ENCODE measurements at regions not wholly inside any gene's neighbourhood (a gene's known extent, or its start where the extent isn't known, plus 50 kb on each side); places are given as distances from the start of the nearest gene placed in this dataset.

DNA sequence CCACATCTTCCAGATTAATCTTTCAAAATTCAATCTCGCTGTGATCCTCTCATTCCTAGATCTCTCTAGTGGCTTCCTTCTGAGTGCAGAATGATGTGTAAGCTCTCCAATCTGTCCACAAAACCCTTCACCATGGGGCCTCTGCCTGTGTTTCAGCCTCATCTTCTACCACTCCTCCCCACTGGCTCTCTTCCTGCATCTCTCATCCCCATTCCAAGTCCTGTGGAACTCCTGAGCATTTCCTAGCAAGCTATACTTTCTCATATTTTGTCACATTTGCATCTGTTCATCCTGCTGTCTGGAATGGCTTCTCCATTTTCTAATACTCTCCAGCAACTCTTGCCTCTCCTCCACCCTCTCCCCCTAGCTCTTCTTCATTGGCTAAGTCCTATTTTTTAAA lies 242.0 kb upstream of the DAAM1 start:
- Histone ChIP-seq H3K27me3 (replicated peaks in 1 of 7) (no peaks in the 10 kb centered on the region), H3K4me3 (no peak overlapping the region), H3K27ac (no peak overlapping the region), H3K4me1 (no peaks in the 10 kb centered on the region), H3K36me3 (no peaks in the 10 kb centered on the region), H3K9me3 (peaks cover 0 to 4% (median 0%) of the 10 kb centered on the region in 8 donors)
- TF ChIP-seq POLR2A (IDR thresholded peaks at IDR 0.05) = no peak
- no peak for TF ChIP-seq POLR2AphosphoS5 (IDR thresholded peaks at IDR 0.05)
- TF ChIP-seq, protein P1, sequence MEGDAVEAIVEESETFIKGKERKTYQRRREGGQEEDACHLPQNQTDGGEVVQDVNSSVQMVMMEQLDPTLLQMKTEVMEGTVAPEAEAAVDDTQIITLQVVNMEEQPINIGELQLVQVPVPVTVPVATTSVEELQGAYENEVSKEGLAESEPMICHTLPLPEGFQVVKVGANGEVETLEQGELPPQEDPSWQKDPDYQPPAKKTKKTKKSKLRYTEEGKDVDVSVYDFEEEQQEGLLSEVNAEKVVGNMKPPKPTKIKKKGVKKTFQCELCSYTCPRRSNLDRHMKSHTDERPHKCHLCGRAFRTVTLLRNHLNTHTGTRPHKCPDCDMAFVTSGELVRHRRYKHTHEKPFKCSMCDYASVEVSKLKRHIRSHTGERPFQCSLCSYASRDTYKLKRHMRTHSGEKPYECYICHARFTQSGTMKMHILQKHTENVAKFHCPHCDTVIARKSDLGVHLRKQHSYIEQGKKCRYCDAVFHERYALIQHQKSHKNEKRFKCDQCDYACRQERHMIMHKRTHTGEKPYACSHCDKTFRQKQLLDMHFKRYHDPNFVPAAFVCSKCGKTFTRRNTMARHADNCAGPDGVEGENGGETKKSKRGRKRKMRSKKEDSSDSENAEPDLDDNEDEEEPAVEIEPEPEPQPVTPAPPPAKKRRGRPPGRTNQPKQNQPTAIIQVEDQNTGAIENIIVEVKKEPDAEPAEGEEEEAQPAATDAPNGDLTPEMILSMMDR (IDR thresholded peaks at IDR 0.05 in 8 of 11, conservative IDR thresholded peaks at IDR 0.05 in 3 of 11) = no peak
- intact Hi-C loops (cut with DNase I; ENCODE audit: low total_unique reads) = no loop called here
- DNase-seq = no peak
- WGBS, 5 donors = 81 to 90% (median 82%) methylated on average over 1 of the region's 1 CpG

DNA sequence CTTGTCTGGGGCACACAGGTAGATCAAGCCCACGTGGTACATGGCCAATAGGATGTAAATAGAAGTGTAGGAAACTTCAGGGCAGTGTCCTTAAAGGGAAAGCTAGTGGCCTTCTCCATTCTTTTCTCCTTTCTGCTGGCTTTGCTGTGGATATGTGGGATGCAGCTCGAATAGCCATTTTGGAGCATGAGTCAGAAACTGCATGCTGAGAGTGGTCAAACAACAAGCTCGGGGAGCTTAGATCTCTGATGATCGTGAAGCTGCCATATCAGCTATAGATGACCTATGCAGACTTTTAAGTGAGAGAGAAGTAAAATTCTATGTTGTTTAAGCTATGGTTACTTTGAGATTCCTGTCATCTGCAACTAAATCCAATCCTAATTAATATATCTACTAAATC lies 241.3 kb upstream of the DAAM1 start:
- intact Hi-C loops (cut with DNase I; ENCODE audit: low total_unique reads) = no loop called here
- no peak for TF ChIP-seq POLR2AphosphoS5 (IDR thresholded peaks at IDR 0.05)
- TF ChIP-seq, protein P1 (IDR thresholded peaks at IDR 0.05 in 8 of 11, conservative IDR thresholded peaks at IDR 0.05 in 3 of 11) = no peak
- no peak for TF ChIP-seq POLR2A (IDR thresholded peaks at IDR 0.05)
- Histone ChIP-seq H3K9me3 (peaks cover 0 to 4% (median 0%) of the 10 kb centered on the region in 8 donors), H3K27me3 (replicated peaks in 1 of 7) (no peaks in the 10 kb centered on the region), H3K36me3 (no peaks in the 10 kb centered on the region), H3K27ac (no peak overlapping the region), H3K4me1 (no peaks in the 10 kb centered on the region), H3K4me3 (no peak overlapping the region)
- 67 to 81% (median 78%) methylated on average over 4 of the region's 4 CpGs for WGBS, 5 donors
- DNase-seq = no peak

DNA sequence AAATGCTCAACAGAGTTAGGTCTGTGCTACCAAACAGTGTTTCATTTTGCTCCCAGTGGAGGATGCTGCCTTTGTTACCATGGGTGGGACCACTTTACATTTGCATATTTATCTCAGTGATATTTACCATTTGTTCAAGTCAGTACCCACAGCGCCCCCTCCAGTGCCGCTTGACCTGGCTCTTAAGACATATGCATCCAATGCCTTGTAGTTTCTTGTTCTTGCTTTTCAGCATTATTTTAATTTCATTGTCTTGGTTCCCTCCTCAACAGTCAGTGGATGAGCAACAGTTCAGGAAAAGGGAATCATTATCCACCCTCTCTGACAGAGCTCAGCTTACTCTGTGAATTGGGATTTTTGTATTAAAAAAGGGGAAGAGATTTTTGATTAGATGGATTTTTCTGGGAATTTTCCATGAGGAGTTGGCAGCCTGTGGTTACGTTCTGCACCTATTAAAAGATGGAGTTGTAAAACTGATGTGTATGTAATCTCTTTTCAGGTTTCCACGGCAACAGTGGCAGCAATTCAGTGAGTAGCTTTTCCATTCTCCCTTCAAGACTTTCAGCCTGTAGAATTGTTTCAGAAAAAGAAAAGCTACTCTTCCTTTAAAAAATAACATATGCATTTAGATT lies 240.5 kb upstream of the DAAM1 start:
- Histone ChIP-seq H3K4me3 (no peak overlapping the region), H3K4me1 (no peaks in the 10 kb centered on the region), H3K36me3 (no peaks in the 10 kb centered on the region), H3K9me3 (peaks cover 0 to 4% (median 0%) of the 10 kb centered on the region in 8 donors), H3K27me3 (replicated peaks in 1 of 7) (no peaks in the 10 kb centered on the region), H3K27ac (no peak overlapping the region)
- TF ChIP-seq, protein P1 (IDR thresholded peaks at IDR 0.05 in 8 of 11, conservative IDR thresholded peaks at IDR 0.05 in 3 of 11) = no peak
- TF ChIP-seq POLR2AphosphoS5 (IDR thresholded peaks at IDR 0.05) (no peak), POLR2A (IDR thresholded peaks at IDR 0.05) (no peak)
- WGBS, 5 donors = 65 to 86% (median 81%) methylated on average over 4 of the region's 4 CpGs
- intact Hi-C loops (cut with DNase I; ENCODE audit: low total_unique reads) = no loop called here
- no peak for DNase-seq

DNA sequence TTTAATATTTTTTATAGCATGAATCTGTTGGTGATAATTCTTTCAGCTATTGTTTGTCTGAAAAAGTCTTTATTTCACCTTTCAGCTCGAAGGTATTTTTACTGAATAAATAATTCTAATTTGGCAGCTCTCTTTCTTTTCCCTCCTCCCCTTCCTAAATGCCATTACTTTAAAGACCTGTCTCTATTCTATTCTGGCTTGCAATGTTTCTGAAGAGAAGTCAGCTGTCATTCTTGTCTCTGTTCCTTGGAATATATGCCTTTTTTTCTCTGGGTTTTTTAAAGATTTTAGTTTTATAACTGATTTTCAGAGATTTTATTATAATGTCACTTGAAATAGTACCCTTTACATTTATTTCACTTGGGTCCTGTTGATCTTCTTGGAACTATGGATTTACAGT lies 237.9 kb upstream of the DAAM1 start:
- Histone ChIP-seq H3K27me3 (replicated peaks in 1 of 7) (no peaks in the 10 kb centered on the region), H3K27ac (no peak overlapping the region), H3K9me3 (peaks cover 0 to 4% (median 0%) of the 10 kb centered on the region in 8 donors), H3K36me3 (no peaks in the 10 kb centered on the region), H3K4me3 (no peak overlapping the region), H3K4me1 (no peaks in the 10 kb centered on the region)
- DNase-seq = no peak
- TF ChIP-seq POLR2AphosphoS5 (IDR thresholded peaks at IDR 0.05) (no peak), POLR2A (IDR thresholded peaks at IDR 0.05) (no peak)
- TF ChIP-seq, protein P1 (IDR thresholded peaks at IDR 0.05 in 8 of 11, conservative IDR thresholded peaks at IDR 0.05 in 3 of 11) = no peak
- 49 to 79% (median 64%) methylated on average over 1 of the region's 1 CpG for WGBS, 5 donors
- intact Hi-C loops (cut with DNase I; ENCODE audit: low total_unique reads) = no loop called here
